ENCODE measurements at regions not wholly inside any gene's neighbourhood (a gene's known extent, or its start where the extent isn't known, plus 50 kb on each side); places are given as distances from the start of the nearest gene placed in this dataset.

- FAIRE-seq (no peak), DNase-seq (ENCODE audit: low read depth, low spot score) (no peak), ATAC-seq (no peak)
- Histone ChIP-seq H4K20me1 (ENCODE audit: control insufficient read depth, insufficient read depth) (no peaks in the 10 kb centered on the region), H3K27me3 (replicated peaks in 1 of 2; ENCODE audit: control insufficient read depth in 2 of 2, insufficient read depth in 2 of 2, low read length in 1 of 2) (no peaks in the 10 kb centered on the region), H3K9ac (ENCODE audit: control insufficient read depth, insufficient read depth, low read length) (no peak overlapping the region), H3K4me3 (no peak overlapping the region), H3K27ac (ENCODE audit: control insufficient read depth, insufficient read depth) (no peak overlapping the region), H2AFZ (ENCODE audit: control insufficient read depth, low read depth, low read length) (no peak overlapping the region), H3K4me1 (ENCODE audit: control insufficient read depth, insufficient read depth, low read length) (no peaks in the 10 kb centered on the region), H3K36me3 (ENCODE audit: control insufficient read depth in 2 of 2, insufficient read depth in 2 of 2, low read length in 1 of 2) (no peaks in the 10 kb centered on the region), H3K79me2 (ENCODE audit: control insufficient read depth, insufficient read depth, low read length) (no peaks in the 10 kb centered on the region), H3K9me3 (replicated peaks; ENCODE audit: control insufficient read depth, insufficient read depth, low read length) (no peaks in the 10 kb centered on the region), H3K4me2 (ENCODE audit: control insufficient read depth, insufficient read depth) (no peak overlapping the region)
- intact Hi-C loops (cut with micrococcal nuclease; ENCODE audit: unreplicated experiment), result no loop called here
- ChIA-PET SMC1A (ENCODE audit: uncharacterized antibody, unreplicated experiment) (no interaction called here), RAD21 (ENCODE audit: unreplicated experiment) (no interaction called here), CTCF (no interaction called here), POLR2A (no interaction called here)
- BruUV-seq (replicated peaks), result no TSS peak
- 60% methylated on average over 3 of the region's 3 CpGs for WGBS (ENCODE audit: insufficient coverage, insufficient replicate concordance, low lambda C conversion rate, missing lambda C conversion rate)
- in situ Hi-C loops (cut with MboI), result no loop called here
- no peak for TF ChIP-seq YY1 (IDR thresholded peaks at IDR 0.05; ENCODE audit: low read depth, low read length)
- TF ChIP-seq, protein P1, sequence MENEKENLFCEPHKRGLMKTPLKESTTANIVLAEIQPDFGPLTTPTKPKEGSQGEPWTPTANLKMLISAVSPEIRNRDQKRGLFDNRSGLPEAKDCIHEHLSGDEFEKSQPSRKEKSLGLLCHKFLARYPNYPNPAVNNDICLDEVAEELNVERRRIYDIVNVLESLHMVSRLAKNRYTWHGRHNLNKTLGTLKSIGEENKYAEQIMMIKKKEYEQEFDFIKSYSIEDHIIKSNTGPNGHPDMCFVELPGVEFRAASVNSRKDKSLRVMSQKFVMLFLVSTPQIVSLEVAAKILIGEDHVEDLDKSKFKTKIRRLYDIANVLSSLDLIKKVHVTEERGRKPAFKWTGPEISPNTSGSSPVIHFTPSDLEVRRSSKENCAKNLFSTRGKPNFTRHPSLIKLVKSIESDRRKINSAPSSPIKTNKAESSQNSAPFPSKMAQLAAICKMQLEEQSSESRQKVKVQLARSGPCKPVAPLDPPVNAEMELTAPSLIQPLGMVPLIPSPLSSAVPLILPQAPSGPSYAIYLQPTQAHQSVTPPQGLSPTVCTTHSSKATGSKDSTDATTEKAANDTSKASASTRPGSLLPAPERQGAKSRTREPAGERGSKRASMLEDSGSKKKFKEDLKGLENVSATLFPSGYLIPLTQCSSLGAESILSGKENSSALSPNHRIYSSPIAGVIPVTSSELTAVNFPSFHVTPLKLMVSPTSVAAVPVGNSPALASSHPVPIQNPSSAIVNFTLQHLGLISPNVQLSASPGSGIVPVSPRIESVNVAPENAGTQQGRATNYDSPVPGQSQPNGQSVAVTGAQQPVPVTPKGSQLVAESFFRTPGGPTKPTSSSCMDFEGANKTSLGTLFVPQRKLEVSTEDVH (IDR thresholded peaks at IDR 0.05; ENCODE audit: low read depth, partially characterized antibody), result no peak
- TF ChIP-seq E2F4 (IDR thresholded peaks at IDR 0.05; ENCODE audit: low read depth, low read length), result no peak
- TF ChIP-seq BHLHE40 (IDR thresholded peaks at IDR 0.05; ENCODE audit: borderline replicate concordance in 1 of 2, low read depth in 2 of 2, low read length in 1 of 2), result no peak
- no peak for TF ChIP-seq TARDBP (IDR thresholded peaks at IDR 0.05; ENCODE audit: borderline replicate concordance)
- TF ChIP-seq POU2F2 (IDR thresholded peaks at IDR 0.05; ENCODE audit: borderline replicate concordance, low read depth, low read length), result no peak
- no peak for TF ChIP-seq SIN3A (IDR thresholded peaks at IDR 0.05; ENCODE audit: low read depth, low read length)
- TF ChIP-seq, protein P2, sequence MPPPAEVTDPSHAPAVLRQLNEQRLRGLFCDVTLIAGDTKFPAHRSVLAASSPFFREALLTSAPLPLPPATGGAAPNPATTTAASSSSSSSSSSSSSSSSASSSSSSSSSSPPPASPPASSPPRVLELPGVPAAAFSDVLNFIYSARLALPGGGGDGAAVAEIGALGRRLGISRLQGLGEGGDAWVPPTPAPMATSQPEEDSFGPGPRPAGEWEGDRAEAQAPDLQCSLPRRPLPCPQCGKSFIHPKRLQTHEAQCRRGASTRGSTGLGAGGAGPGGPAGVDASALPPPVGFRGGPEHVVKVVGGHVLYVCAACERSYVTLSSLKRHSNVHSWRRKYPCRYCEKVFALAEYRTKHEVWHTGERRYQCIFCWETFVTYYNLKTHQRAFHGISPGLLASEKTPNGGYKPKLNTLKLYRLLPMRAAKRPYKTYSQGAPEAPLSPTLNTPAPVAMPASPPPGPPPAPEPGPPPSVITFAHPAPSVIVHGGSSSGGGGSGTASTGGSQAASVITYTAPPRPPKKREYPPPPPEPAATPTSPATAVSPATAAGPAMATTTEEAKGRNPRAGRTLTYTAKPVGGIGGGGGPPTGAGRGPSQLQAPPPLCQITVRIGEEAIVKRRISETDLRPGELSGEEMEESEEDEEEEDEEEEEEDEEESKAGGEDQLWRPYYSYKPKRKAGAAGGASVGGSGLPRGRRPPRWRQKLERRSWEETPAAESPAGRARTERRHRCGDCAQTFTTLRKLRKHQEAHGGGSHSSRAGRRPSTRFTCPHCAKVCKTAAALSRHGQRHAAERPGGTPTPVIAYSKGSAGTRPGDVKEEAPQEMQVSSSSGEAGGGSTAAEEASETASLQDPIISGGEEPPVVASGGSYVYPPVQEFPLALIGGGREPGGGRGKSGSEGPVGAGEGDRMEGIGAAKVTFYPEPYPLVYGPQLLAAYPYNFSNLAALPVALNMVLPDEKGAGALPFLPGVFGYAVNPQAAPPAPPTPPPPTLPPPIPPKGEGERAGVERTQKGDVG (CRISPR knock-in tag; IDR thresholded peaks at IDR 0.05), result no peak
- no peak for TF ChIP-seq REST (IDR thresholded peaks at IDR 0.05; ENCODE audit: low read depth, low read length)
- TF ChIP-seq RBBP5 (conservative IDR thresholded peaks at IDR 0.05), result no peak
- TF ChIP-seq CHD1 (IDR thresholded peaks at IDR 0.05; ENCODE audit: low read depth, low read length), result no peak
- TF ChIP-seq RELA (IDR thresholded peaks at IDR 0.05; ENCODE audit: borderline replicate concordance, partially characterized antibody), result no peak
- no peak for TF ChIP-seq RB1 (IDR thresholded peaks at IDR 0.05; ENCODE audit: borderline replicate concordance)
- TF ChIP-seq RAD21 (IDR thresholded peaks at IDR 0.05; ENCODE audit: insufficient read depth, low read depth, low read length), result no peak
- no peak for TF ChIP-seq NFIC (IDR thresholded peaks at IDR 0.05; ENCODE audit: low read depth, low read length)
Measured at GRCh38 chr5:88644676-88645075, 238.3 kb downstream of the MEF2C start.

Measured in GM12878 (cell line).